Panc1 (cell line): ENCODE measurements at regions not wholly inside any gene's neighbourhood (a gene's known extent, or its start where the extent isn't known, plus 50 kb on each side); places are given as distances from the start of the nearest gene placed in this dataset.

Experiments
- CTCF ChIP-seq: fragments of 450-650 bp; IDR thresholded peaks from 2 replicates; pipeline ENCODE4 v1.5.1; 2017; ENCODE audit warnings: mild to moderate bottlenecking
- POLR2AphosphoS5 ChIP-seq: IDR thresholded peaks from 2 replicates; pipeline ENCODE4 v1.6.1; 2012; ENCODE audit warnings: mild to moderate bottlenecking, low read depth, low read length, moderate library complexity
- REST ChIP-seq, 2 experiments: IDR thresholded peaks; 2 replicates each; pipeline ENCODE4 v1.6.1; 2011 to 2012; ENCODE audit warnings: low read depth in 2 of 2, control low read depth in 1 of 2, low read length in 1 of 2, mild to moderate bottlenecking in 1 of 2, moderate library complexity in 1 of 2; ENCODE audit not compliant: insufficient read depth in 1 of 2
- SIN3A ChIP-seq: IDR thresholded peaks from 2 replicates; pipeline ENCODE4 v1.6.1; 2012; ENCODE audit warnings: low read depth, mild to moderate bottlenecking, low read length, moderate library complexity, borderline replicate concordance; ENCODE audit not compliant: insufficient read depth
- TCF7L2 ChIP-seq: IDR thresholded peaks from 2 replicates; pipeline ENCODE4 v1.6.1; 2011; ENCODE audit warnings: mild to moderate bottlenecking, low read depth, low read length, inconsistent platforms

GRCh38 chr1:96979304-96980268 is 258.0 kb downstream of the PTBP2 start:
- TF ChIP-seq CTCF (no peak), POLR2AphosphoS5 (no peak), REST (IDR thresholded peaks at IDR 0.05; ENCODE audit: insufficient read depth in 1 of 2, low read depth in 2 of 2, low read length in 1 of 2) (no peak), SIN3A (no peak), TCF7L2 (no peak)
